ENCODE measurements at regions not wholly inside any gene's neighbourhood (a gene's known extent, or its start where the extent isn't known, plus 50 kb on each side); places are given as distances from the start of the nearest gene placed in this dataset.

- DNase-seq (ENCODE audit: low spot score), result no peak
Observed at GRCh38 chr2:6203291-6203959, 511.2 kb downstream of the SOX11 start.

GRCh38 chr2:6206882-6207281 is 514.7 kb downstream of the SOX11 start:
- no peak for DNase-seq (ENCODE audit: low spot score)

- DNase-seq (ENCODE audit: low spot score), result no peak
Observed at GRCh38 chr2:6211236-6211635, 519.1 kb downstream of the SOX11 start.

DNA sequence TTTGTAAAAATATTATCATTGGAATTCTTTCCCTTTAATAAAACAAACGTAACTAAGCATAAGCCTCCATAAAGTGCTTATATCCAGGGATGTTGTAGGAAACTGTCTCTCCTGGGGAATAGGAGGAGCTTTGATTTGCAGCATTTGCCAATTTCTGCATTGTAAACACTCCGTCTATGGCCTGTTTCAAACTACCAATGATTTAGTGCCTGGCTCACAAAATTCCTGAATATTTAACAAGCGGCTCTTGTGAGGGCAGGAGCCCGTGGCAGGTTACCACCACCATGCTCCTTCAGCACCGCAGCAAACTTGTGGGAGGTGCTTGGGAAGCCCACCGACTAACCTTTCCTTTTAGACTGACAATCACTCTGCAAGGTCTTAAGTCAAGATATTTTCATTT is 520.3 kb downstream of the SOX11 start:
- DNase-seq (ENCODE audit: low spot score), result no peak

DNA sequence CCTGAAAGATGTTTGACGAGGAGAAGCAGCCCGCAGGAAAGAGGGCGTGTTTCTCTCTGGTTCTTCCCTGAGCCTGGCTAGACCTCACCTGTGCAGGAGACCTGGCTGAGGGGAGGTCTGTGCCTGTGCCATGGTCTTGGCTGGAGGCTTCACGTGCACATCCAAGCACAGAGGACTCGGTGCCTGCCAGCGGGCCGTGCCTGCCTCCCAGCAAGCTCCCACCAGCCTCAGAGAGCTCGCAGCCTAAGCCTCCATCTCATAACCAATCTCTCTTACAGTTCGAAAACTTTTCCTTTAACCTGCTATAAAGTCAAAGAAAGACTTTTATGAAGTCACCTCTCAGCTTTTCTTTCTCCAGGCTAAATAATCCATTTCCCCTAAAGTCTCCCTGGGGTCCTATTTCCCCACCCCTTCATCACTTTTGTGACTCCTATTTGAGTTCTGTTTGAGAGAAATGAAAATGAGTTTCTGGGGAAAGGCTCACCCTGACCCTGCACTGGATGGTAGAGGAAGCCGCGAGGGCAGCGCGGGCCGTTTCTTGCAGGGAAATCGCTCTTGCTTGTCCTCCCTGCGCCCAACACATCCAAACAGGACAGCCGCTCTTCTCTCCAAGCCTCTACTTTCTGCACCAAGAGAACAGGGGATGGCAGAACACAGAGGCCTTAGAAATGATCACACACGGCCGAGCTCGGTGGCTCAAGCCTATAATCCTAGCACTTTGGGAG is 521.0 kb downstream of the SOX11 start:
- no peak for DNase-seq (ENCODE audit: low spot score)

DNA sequence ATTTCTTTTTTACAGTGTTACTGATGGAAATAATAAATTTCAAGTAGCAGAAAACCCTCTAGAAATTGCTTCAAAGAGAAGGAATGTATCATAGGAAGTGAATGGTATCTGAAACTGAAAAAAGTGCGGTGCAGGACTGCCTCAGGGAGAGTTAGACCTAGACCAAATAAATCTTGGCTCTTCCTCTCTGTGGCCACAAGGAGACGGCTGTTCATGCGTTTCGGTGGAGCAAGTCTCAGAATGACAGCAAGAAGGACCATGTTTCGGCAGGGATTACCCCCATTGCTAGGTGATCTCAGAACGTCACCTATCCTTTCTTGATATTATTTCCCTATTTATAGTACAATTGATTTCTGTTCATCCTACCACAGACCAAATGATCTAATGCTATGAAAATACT is 522.3 kb downstream of the SOX11 start:
- no peak for DNase-seq (ENCODE audit: low spot score)

DNA sequence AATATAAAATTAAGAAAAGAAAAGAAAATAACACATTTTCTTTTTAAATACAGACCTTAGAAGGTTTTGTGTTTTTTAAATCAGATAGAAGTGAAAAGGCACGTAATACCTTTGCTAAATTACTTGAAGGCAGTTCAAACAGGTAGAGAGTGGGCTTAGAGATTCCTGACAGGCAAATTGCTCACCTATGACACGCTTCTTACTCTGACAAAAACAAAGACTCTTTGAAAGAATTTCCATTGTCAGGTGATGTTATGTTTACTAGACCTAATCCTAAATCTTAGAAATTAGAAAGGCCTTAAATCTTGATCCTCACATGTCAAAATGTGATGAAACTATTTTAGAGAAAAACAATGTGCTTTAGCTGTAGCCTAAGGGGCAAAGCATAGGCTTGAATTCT is 522.9 kb downstream of the SOX11 start:
- DNase-seq (ENCODE audit: low spot score), result no peak

DNA sequence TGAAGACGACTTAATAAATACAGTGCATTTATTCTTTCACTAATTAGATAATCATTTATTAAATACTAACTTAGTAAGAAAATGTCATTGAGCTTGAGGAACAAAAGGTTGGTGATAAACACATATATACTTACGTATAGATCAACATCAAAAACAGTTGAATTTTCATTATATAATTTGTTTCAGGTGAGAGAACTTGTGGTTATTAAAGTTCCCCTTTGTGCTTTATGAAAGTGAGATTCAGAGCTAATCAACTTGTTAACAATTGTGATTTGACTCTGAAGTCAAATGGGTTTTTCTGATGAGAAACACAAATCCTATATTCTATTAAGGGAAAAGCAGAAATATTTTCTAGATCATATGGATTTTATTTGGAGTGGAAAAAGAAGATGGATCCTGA is 524.0 kb downstream of the SOX11 start:
- no peak for DNase-seq (ENCODE audit: low spot score)

DNA sequence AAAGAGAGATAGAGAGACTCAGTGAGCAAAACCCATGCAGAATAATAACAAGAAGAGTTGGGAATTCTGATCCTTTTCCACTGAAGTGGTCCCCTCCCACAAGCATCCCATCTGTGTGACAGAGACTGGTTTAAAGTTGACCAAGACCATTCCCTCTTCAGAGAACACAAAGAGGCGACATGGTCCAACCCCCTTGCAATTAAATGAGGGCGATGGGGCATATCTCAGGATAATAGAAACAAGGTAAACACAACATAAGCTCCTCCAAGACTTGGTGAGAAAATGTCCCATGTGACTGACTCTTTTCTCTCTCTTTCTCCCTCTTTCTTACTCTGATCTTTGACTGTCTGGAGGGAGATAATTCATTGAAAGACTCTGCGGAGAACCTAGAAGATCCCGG is 526.7 kb downstream of the SOX11 start:
- DNase-seq (ENCODE audit: low spot score), result no peak

GRCh38 chr2:6219906-6220305 is 527.7 kb downstream of the SOX11 start:
- no peak for DNase-seq (ENCODE audit: low spot score)

DNA sequence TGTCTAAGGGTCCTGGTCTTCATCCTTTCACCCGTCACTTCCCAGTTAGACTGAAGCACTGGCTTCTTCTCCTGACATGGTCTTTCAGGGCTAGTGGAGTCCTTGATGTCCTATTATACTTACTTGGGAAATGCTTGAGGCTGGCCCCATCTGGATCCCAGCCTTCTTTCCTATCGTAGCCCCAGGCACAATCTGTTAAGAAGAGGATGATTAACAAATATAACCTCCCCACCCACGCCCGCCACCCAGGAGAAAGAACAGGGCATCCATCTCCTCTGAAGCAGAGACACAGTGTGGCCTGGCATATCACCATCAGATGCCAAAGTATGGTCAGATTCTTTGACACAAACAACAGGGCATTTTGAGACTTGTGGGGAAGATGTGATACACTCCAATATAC is 530.1 kb downstream of the SOX11 start:
- no peak for DNase-seq (ENCODE audit: low spot score)

- DNase-seq (ENCODE audit: low spot score), result no peak
Observed at GRCh38 chr2:6224267-6224666, 532.1 kb downstream of the SOX11 start.

- no peak for DNase-seq (ENCODE audit: low spot score)
Observed at GRCh38 chr2:6228251-6228650, 536.1 kb downstream of the SOX11 start.

GRCh38 chr2:6231166-6231565 is 539.0 kb downstream of the SOX11 start:
- no peak for DNase-seq (ENCODE audit: low spot score)

DNA sequence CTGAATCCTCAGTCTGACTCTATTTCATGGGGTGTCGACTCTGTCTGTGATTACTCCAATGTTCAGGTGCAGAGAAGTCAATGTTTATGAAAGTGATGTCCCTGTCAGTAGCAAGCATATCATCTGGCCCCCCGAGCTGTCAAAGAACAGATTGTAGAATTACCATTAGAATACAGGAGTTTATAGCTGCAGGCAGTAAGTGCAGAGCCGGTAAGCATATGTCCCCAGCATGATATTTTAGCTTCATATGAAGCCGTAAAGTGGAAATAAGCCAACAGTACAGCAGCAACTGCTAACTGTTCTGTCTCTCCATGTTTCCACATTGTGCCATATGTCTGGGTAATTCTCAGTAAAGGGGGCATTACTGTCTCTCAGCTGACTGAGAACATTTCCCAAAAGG is 541.8 kb downstream of the SOX11 start:
- DNase-seq (ENCODE audit: low spot score), result no peak

DNA sequence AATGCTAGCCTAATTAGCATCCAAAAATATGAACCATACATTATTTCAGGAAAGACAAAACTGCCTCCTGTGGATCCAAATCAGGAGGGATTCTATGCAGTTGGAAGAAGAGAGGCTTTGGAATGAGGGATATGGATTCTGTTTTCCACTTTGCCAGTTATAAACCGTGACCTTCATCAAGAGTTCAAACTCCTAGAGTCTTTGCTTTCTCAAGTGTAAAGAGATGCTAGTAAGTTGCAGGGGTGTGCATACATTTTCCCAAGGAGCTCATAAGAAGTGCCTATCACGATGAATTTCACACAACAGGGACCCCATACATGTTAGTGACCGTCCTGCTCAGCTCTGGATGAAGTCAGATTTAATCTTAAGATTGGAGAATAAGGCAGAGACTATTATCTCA is 542.5 kb downstream of the SOX11 start:
- DNase-seq (ENCODE audit: low spot score), result no peak

DNA sequence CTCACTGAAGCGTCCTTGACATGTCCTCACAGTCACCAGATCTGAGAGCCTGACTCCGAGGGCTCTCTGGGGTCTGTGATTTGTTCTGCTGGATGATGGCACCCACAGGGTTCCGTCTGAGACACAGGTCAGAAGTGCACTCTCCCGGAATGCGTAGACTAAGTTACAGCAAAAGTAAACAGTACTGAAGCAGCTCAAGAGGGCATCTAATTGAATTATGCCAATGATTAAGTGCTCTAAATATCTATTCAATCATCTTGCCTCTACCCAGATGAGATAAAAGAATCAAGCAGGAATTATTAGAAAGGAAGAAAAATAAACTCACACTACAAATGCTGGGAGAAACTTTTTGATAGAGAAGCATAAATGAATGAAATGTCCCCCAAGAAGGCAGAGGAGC is 544.1 kb downstream of the SOX11 start:
- no peak for DNase-seq (ENCODE audit: low spot score)

DNA sequence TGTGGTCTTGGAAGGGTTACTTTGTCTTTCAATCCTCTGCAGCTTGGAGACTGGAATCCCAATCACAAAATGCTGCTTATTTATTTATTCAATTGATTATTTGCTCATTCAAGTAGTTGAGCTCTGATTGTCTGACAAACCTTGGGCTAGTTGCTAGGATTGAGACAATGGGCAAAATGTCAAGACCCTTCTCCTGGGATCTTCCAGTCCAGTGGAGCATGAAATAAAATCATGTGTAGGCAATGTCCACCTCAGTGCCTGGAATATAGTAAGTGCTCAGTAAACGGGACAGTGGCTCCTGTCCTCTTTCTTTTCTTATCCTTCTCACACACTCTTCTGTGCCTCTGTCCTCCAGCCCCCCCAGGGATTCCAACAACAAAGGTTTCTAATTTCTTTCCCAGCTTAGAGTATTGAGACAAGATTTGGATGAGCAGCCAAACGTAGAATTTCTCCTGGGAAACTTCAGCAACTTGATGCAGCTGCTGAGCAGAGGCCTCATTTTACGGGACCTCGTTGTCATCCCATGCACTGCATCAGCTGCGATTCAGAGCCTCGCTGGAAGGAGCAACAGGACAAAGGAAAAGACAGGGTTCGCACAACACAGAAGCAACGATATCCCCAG is 545.0 kb downstream of the SOX11 start:
- no peak for DNase-seq (ENCODE audit: low spot score)

DNA sequence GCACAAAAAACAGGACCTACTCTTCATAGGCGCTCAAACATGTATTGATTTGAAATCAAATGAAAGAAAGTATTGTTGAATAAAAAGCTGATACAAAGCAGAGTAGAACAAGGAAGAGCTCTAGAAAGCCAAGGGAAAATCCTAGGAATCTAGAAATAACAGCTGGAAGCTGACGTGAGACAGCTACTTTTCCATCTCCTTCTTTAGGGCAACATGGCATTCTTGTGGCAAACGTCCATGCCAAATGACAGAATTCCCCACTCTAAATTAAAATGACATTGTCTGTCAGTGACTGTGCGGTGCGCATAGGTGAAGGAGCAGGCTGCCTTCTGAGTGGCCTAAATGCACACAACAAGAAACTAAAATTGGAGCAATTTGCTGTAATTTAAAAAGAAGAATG is 557.4 kb downstream of the SOX11 start:
- no peak for DNase-seq (ENCODE audit: low spot score)

GRCh38 chr2:6254441-6254840 is 562.3 kb downstream of the SOX11 start:
- no peak for DNase-seq (ENCODE audit: low spot score)

GRCh38 chr2:6264198-6264597 is 572.0 kb downstream of the SOX11 start:
- DNase-seq (ENCODE audit: low spot score), result no peak

GRCh38 chr2:6281524-6281923 is 584.2 kb downstream of the CMPK2 start:
- no peak for DNase-seq (ENCODE audit: low spot score)

DNA sequence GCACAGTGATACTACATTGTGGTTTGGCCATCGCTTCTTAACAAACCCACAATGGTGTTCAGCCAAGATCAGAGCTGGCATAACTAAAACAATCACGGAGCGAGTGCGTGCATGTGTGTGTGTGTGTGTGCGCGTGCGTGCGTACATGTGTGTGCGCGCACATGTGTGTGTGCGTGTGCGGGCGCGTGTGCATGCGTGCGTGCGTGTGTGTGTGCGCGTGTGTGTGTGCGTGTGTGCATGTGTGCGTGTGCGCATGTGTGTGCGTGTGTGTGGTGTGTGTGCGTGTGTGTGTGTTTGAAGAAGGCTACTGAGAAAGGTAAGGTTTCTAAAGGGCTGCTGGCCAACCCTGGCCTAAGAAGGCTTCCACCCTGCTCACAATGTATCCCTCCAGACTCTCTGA is 582.4 kb downstream of the CMPK2 start:
- no peak for DNase-seq (ENCODE audit: low spot score)

DNA sequence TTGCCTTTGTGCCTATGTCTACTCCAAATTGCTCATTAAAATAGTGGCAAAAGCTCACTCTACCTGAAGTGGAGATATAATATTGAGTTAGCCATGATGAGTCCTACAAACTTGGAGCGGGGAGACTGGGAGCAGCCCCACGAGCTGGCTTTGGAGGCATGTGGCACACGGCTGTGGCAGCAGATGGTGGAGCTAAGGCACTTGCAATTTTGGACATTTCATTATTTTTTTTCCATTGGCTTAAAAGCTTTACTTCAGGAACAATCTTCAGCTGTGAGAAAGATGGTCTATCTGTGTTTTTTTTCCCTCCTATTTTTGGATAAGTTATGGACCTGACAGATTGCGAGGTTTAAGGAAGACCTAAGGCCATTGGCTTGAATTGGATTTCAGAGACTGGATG is 578.3 kb downstream of the CMPK2 start:
- DNase-seq (ENCODE audit: low spot score), result no peak
